ENCODE measurements at regions not wholly inside any gene's neighbourhood (a gene's known extent, or its start where the extent isn't known, plus 50 kb on each side); places are given as distances from the start of the nearest gene placed in this dataset.

DNA sequence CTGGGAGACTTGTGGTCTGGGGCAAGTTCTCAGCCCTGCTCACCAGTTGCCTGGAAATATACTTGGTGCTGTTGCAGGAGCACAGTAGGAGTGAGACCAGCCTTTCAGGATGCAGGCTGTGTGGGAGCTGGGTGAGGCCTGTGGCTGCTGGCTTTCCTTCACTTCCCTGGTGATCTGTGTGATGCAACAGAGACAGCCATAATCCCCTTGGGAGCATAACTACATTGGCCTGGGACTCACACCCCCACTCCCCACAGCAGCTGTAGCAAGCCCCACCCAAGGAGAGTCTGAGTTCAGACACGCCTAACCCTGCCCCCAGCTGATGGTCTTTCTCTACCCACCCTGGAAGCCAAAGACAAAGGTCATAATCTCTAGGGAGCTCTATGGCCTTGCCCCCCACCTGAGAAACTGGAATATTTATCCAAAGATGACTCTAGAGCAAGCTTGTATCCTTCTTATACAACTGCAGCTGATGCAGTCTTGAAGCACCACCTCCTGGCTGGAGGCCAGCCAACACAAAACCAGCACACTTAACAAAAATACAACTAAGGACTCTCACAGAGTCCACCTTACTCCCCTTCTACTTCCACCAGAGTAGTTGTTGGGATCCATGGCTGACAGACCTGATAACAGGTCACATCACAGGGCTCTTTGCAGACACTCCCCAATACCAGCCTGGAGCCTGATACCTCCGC is 190.4 kb upstream of the CPNE8 start:
- H3K9me3 ChIP-seq (ENCODE audit: control insufficient read depth, low read length), result no peaks in the 10 kb centered on the region

DNA sequence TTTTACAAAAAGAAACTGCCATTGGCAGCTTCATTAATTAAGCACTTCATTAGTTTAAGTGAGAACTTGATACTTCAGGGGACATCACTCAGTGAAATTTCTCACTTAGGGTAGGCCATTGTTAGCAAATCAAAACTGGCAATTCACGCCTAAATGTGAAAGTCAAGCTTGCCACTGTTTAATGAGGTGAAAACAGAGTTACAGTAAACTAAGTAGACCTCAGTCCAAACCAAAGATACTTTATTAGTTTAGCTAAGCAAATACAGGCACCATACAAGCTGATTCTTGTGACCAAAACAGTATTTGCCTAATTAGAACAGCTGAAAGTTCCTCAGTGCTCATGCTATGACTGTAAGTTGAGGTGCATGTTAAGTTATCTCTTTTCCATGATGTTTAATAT is 176.5 kb upstream of the CPNE8 start:
- no peaks in the 10 kb centered on the region for H3K36me3 ChIP-seq (ENCODE audit: control insufficient read depth, insufficient read depth, low read length)
- 84 to 94% methylated on average over 1 of the region's 1 CpG for WGBS, 2 experiments
- H3K4me3 ChIP-seq (ENCODE audit: insufficient read depth, low read depth, low read length), result no peak overlapping the region
- H3K27me3 ChIP-seq (ENCODE audit: control insufficient read depth, insufficient read depth, low read length, poor library complexity, severe bottlenecking), result no peaks in the 10 kb centered on the region
- no peak overlapping the region for H3K27ac ChIP-seq (ENCODE audit: insufficient read depth, low read depth, low read length, poor library complexity, severe bottlenecking)
- no peaks in the 10 kb centered on the region for H3K4me1 ChIP-seq (ENCODE audit: control insufficient read depth, insufficient read depth, low read length)
- no peaks in the 10 kb centered on the region for H3K9me3 ChIP-seq (ENCODE audit: control insufficient read depth, low read length)

More for the DNA sequence above, 190.4 kb upstream of the CPNE8 start:
- 89 to 97% methylated on average over 2 of the region's 2 CpGs for whole genome bisulfite sequencing, 2 experiments
- no peaks in the 10 kb centered on the region for H3K27me3 ChIP-seq (ENCODE audit: control insufficient read depth, insufficient read depth, low read length, poor library complexity, severe bottlenecking)
- H3K4me3 ChIP-seq (ENCODE audit: insufficient read depth, low read depth, low read length), result no peak overlapping the region
- no peak overlapping the region for H3K27ac ChIP-seq (ENCODE audit: insufficient read depth, low read depth, low read length, poor library complexity, severe bottlenecking)
- H3K4me1 ChIP-seq (ENCODE audit: control insufficient read depth, insufficient read depth, low read length), result no peaks in the 10 kb centered on the region
- H3K36me3 ChIP-seq (ENCODE audit: control insufficient read depth, insufficient read depth, low read length), result no peaks in the 10 kb centered on the region

DNA sequence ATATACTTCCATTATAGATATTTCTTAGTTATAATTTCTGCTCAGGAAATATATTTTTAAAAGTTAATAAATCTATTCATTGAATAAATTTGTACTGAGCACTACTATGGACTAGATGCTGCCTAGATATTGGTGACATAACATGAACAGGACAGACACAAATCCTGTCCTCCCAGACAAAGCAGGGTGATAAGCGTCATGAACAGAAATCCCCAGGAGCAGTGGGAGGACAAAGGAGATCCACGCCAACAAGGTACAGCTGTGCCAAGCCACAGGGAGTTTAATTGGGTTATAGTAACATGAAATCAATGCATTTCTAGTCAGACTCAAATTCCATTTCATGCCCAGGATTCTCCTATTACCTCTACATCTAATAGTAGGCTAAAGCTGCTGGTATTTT is 171.8 kb upstream of the CPNE8 start:
- Histone ChIP-seq H3K36me3 (ENCODE audit: control insufficient read depth, insufficient read depth, low read length) (no peaks in the 10 kb centered on the region), H3K9me3 (ENCODE audit: control insufficient read depth, low read length) (no peaks in the 10 kb centered on the region), H3K27ac (ENCODE audit: insufficient read depth, low read depth, low read length, poor library complexity, severe bottlenecking) (no peak overlapping the region), H3K4me3 (ENCODE audit: insufficient read depth, low read depth, low read length) (no peak overlapping the region), H3K27me3 (ENCODE audit: control insufficient read depth, insufficient read depth, low read length, poor library complexity, severe bottlenecking) (no peaks in the 10 kb centered on the region), H3K4me1 (ENCODE audit: control insufficient read depth, insufficient read depth, low read length) (no peaks in the 10 kb centered on the region)
- 73 to 97% methylated on average over 2 of the region's 2 CpGs for WGBS, 2 experiments

DNA sequence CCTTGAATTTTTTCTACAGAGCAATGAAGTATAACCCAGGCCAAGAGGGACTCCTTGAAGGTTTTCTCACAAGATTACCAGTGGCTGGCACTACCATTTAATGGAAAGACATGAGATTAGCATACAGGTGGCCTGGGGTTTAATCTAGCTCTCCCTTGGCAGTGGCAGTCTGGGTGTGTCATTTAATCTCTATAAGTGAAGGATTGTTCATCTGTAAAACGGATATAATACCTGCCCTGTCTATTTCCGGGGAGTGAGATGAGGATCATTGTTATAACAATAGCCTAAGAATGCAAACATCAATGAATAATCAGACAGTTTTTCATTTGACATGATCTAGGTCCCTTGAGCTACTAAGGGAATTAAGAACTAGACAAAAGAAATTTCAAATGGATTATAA is 168.7 kb upstream of the CPNE8 start:
- no peak overlapping the region for H3K27ac ChIP-seq (ENCODE audit: insufficient read depth, low read depth, low read length, poor library complexity, severe bottlenecking)
- WGBS, 2 experiments, result 93 to 97% methylated on average over 2 of the region's 2 CpGs

DNA sequence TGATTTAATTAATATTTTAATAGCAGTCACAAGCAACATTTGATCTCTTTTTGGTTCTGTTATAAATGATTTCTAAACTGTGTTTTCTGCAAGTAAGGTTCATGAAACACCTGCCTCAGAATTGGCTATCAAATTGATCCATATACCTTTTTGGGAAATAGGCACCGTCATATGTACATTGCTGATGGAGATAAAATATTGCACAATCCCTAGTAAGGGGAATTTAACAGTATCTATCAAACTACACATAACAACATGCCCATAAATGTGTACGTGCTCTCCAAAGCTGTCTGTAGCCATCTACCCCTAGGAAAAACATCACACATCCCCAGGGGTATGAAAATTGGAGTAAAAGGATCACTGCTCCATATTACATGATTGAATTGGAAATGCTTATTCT is 167.3 kb upstream of the CPNE8 start:
- no peak overlapping the region for H3K4me3 ChIP-seq (ENCODE audit: insufficient read depth, low read depth, low read length)
- H3K9me3 ChIP-seq (ENCODE audit: control insufficient read depth, low read length), result no peaks in the 10 kb centered on the region
- H3K27me3 ChIP-seq (ENCODE audit: control insufficient read depth, insufficient read depth, low read length, poor library complexity, severe bottlenecking), result no peaks in the 10 kb centered on the region
- 76% methylated on average over 2 of the region's 2 CpGs; no CpG with 5 or more reads in 1 of the 2 experiments for WGBS, 2 experiments
- H3K4me1 ChIP-seq (ENCODE audit: control insufficient read depth, insufficient read depth, low read length), result no peaks in the 10 kb centered on the region
- no peak overlapping the region for H3K27ac ChIP-seq (ENCODE audit: insufficient read depth, low read depth, low read length, poor library complexity, severe bottlenecking)
- H3K36me3 ChIP-seq (ENCODE audit: control insufficient read depth, insufficient read depth, low read length), result no peaks in the 10 kb centered on the region

More for the DNA sequence above, 168.7 kb upstream of the CPNE8 start:
- Histone ChIP-seq H3K4me1 (ENCODE audit: control insufficient read depth, insufficient read depth, low read length) (no peaks in the 10 kb centered on the region), H3K27me3 (ENCODE audit: control insufficient read depth, insufficient read depth, low read length, poor library complexity, severe bottlenecking) (no peaks in the 10 kb centered on the region), H3K36me3 (ENCODE audit: control insufficient read depth, insufficient read depth, low read length) (no peaks in the 10 kb centered on the region), H3K9me3 (ENCODE audit: control insufficient read depth, low read length) (no peaks in the 10 kb centered on the region), H3K4me3 (ENCODE audit: insufficient read depth, low read depth, low read length) (no peak overlapping the region)

DNA sequence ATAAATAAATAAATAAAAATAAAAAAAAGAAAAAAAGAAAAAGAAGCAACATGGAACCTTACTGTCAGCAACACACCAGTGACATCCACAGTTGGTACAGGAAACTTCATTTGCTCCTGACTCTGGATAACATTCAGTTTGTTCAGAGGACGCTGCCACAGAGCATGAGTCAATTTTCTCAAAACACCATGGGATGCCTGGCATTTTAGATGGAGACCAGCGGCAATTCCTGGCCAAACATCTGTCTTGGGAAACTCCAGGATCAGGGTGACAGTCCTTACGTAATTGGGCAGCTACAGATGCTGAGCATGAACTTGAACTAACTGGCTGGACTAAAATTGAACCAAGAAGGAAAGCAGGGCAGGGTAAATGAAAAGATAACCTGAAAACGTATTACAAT is 166.2 kb upstream of the CPNE8 start:
- H3K27me3 ChIP-seq (ENCODE audit: control insufficient read depth, insufficient read depth, low read length, poor library complexity, severe bottlenecking), result no peaks in the 10 kb centered on the region
- no peaks in the 10 kb centered on the region for H3K9me3 ChIP-seq (ENCODE audit: control insufficient read depth, low read length)
- H3K27ac ChIP-seq (ENCODE audit: insufficient read depth, low read depth, low read length, poor library complexity, severe bottlenecking), result no peak overlapping the region
- 90 to 94% methylated on average over 3 to 4 of the region's 4 CpGs for whole genome bisulfite sequencing, 2 experiments
- H3K4me3 ChIP-seq (ENCODE audit: insufficient read depth, low read depth, low read length), result no peak overlapping the region
- no peaks in the 10 kb centered on the region for H3K36me3 ChIP-seq (ENCODE audit: control insufficient read depth, insufficient read depth, low read length)
- no peaks in the 10 kb centered on the region for H3K4me1 ChIP-seq (ENCODE audit: control insufficient read depth, insufficient read depth, low read length)

DNA sequence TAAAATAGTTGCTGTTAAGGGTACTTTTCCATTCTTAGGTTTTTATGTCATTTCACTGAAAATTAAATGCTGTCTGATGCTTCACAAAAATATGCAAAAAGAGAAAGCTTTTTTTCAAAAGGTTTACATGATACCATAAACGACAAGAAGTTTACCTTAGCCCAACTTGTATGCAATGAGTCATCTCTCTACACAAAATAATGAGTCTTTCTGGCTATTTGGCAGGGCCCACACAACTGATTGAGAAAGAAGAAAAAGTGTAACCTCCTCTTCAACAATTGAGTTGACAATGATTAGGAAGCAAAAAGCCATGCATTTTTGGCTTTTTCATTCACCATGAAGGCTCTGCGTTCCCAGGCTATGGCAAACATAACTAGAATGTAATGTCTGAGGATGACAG is 165.4 kb upstream of the CPNE8 start:
- no peaks in the 10 kb centered on the region for H3K36me3 ChIP-seq (ENCODE audit: control insufficient read depth, insufficient read depth, low read length)
- no peak overlapping the region for H3K4me3 ChIP-seq (ENCODE audit: insufficient read depth, low read depth, low read length)
- no peak overlapping the region for H3K27ac ChIP-seq (ENCODE audit: insufficient read depth, low read depth, low read length, poor library complexity, severe bottlenecking)
- H3K4me1 ChIP-seq (ENCODE audit: control insufficient read depth, insufficient read depth, low read length), result no peaks in the 10 kb centered on the region
- WGBS, 2 experiments, result 87 to 88% methylated on average over 2 of the region's 2 CpGs
- no peaks in the 10 kb centered on the region for H3K27me3 ChIP-seq (ENCODE audit: control insufficient read depth, insufficient read depth, low read length, poor library complexity, severe bottlenecking)
- no peaks in the 10 kb centered on the region for H3K9me3 ChIP-seq (ENCODE audit: control insufficient read depth, low read length)

DNA sequence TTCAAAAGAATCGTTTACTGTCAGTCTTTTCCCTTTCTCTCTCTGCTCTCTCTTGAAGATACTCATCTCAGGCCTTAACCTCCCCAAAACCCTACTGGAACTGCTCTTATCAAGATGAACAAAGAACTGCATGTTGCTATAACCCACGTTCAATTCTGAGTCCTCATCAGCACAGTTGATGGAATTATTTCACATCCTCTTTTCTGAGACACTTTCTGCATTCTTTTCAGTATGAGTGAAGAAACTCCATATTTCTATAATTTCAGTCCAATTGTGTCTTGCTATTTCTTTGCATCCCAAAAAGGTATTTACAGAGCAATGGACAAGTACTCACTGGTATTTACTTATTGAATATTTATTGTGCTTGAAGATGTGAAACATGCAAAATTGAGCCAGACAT is 160.1 kb upstream of the CPNE8 start:
- H3K4me1 ChIP-seq (ENCODE audit: control insufficient read depth, insufficient read depth, low read length), result no peaks in the 10 kb centered on the region
- no peaks in the 10 kb centered on the region for H3K9me3 ChIP-seq (ENCODE audit: control insufficient read depth, low read length)
- H3K4me3 ChIP-seq (ENCODE audit: insufficient read depth, low read depth, low read length), result no peak overlapping the region
- no peaks in the 10 kb centered on the region for H3K27me3 ChIP-seq (ENCODE audit: control insufficient read depth, insufficient read depth, low read length, poor library complexity, severe bottlenecking)
- no peak overlapping the region for H3K27ac ChIP-seq (ENCODE audit: insufficient read depth, low read depth, low read length, poor library complexity, severe bottlenecking)
- H3K36me3 ChIP-seq (ENCODE audit: control insufficient read depth, insufficient read depth, low read length), result no peaks in the 10 kb centered on the region
- 92% methylated on average over 2 of the region's 2 CpGs for WGBS, 2 experiments

DNA sequence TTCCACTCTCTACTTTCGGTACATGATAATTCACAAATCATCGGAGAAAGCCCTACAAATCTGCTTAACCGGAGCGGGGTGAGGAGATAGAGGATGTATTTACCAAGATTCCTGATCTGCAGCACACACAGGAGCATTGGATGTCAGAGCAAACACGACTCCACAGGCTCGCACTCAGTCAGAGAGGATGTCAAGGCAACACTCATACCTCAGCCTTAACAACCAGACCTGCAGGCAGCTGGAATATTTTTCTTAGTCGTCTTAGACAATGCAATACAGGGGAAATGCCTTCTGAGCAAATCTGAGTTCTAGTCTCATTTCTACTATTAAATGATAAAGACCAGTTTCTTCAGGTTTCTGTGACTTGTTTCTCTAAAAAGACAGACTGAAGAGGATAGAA is 159.3 kb upstream of the CPNE8 start:
- Histone ChIP-seq H3K27ac (ENCODE audit: insufficient read depth, low read depth, low read length, poor library complexity, severe bottlenecking) (no peak overlapping the region), H3K9me3 (ENCODE audit: control insufficient read depth, low read length) (no peaks in the 10 kb centered on the region), H3K27me3 (ENCODE audit: control insufficient read depth, insufficient read depth, low read length, poor library complexity, severe bottlenecking) (no peaks in the 10 kb centered on the region), H3K4me3 (ENCODE audit: insufficient read depth, low read depth, low read length) (no peak overlapping the region), H3K4me1 (ENCODE audit: control insufficient read depth, insufficient read depth, low read length) (no peaks in the 10 kb centered on the region), H3K36me3 (ENCODE audit: control insufficient read depth, insufficient read depth, low read length) (no peaks in the 10 kb centered on the region)
- WGBS, 2 experiments, result 73 to 77% methylated on average over 6 to 7 of the region's 7 CpGs

DNA sequence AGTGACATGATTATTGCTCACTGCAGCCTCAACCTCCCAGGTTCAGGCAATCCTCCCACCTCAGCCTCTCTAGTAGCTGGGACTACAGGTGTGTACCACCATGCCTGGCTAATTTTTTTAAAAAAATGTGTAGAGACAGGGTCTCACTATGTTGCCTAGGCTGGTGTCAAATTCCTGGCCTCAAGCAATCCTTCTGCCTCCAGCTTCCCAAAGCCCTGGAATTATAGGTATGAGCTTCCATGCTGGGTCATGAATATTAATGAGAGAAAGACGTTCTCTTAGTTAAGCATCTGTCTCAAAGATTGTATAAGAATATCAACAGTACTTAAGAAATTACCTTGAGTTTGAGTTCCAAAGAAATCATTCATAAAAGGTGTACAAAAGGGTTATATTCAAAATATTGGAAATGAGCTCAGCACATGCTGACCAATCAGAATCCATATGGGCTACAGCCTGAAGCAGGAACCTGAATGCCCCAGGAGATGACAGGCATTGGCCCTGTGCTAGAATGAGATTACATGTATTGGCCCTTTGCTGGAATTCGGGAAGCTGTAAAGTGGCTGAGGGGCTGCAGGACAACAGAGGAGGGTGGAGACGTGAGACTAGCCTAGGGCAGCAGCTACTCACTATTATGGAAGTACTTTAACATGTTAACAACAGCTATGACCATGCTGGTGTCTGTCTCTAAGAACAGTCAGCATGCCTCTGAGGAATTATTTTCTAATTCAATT is 157.0 kb upstream of the CPNE8 start:
- no peaks in the 10 kb centered on the region for H3K4me1 ChIP-seq (ENCODE audit: control insufficient read depth, insufficient read depth, low read length)
- H3K27ac ChIP-seq (ENCODE audit: insufficient read depth, low read depth, low read length, poor library complexity, severe bottlenecking), result no peak overlapping the region
- WGBS, 2 experiments, result 69 to 70% methylated on average over 2 to 3 of the region's 3 CpGs
- H3K9me3 ChIP-seq (ENCODE audit: control insufficient read depth, low read length), result no peaks in the 10 kb centered on the region
- H3K27me3 ChIP-seq (ENCODE audit: control insufficient read depth, insufficient read depth, low read length, poor library complexity, severe bottlenecking), result no peaks in the 10 kb centered on the region
- H3K36me3 ChIP-seq (ENCODE audit: control insufficient read depth, insufficient read depth, low read length), result no peaks in the 10 kb centered on the region
- H3K4me3 ChIP-seq (ENCODE audit: insufficient read depth, low read depth, low read length), result no peak overlapping the region

All from ectodermal cell (in vitro differentiated cells).